Epithelial cell of proximal tubule (primary cell): ENCODE measurements at regions not wholly inside any gene's neighbourhood (a gene's known extent, or its start where the extent isn't known, plus 50 kb on each side); places are given as distances from the start of the nearest gene placed in this dataset.

ENCODE experiments used
- DNase-seq: peaks from one replicate; pipeline ENCODE4 v3.0.0-alpha.2; 2011; ENCODE audit warnings: low read depth
- H3K4me3 ChIP-seq: 2 replicates; pipeline ENCODE4 v1.5.1; 2011; ENCODE audit warnings: low read depth, mild to moderate bottlenecking, low read length
- CTCF ChIP-seq: conservative IDR thresholded peaks from 2 replicates; pipeline ENCODE4 v1.5.1; 2012; ENCODE audit warnings: low read depth, mild to moderate bottlenecking, low read length

GRCh38 chrX:138771047-138771446 is 59.5 kb upstream of the FGF13 start:
- H3K4me3 ChIP-seq = no peak overlapping the region
- no peak for TF ChIP-seq CTCF
- no peak for DNase-seq

- H3K4me3 ChIP-seq = no peak overlapping the region
- no peak for DNase-seq
- no peak for TF ChIP-seq CTCF
Measured at GRCh38 chrX:138769918-138770317, 58.4 kb upstream of the FGF13 start.

- no peak overlapping the region for H3K4me3 ChIP-seq
- no peak for TF ChIP-seq CTCF
- DNase-seq = no peak
Measured at GRCh38 chrX:138765051-138765450, 53.5 kb upstream of the FGF13 start.

GRCh38 chrX:138763761-138764160 is 52.2 kb upstream of the FGF13 start:
- TF ChIP-seq CTCF = no peak
- no peak for DNase-seq
- no peak overlapping the region for H3K4me3 ChIP-seq

- no peak for DNase-seq
- TF ChIP-seq CTCF = no peak
- no peak overlapping the region for H3K4me3 ChIP-seq
Measured at GRCh38 chrX:138761380-138761779, 49.9 kb upstream of the FGF13 start.
